Stimulated activated naive CD8-positive, alpha-beta T cell treated with anti-CD3 and anti-CD28 coated beads, Interleukin-15, Interleukin-2, amounts not matched to agents 100 U/mL and 50 U/mL, for 24 hours (primary cell): ENCODE measurements at regions not wholly inside any gene's neighbourhood (a gene's known extent, or its start where the extent isn't known, plus 50 kb on each side); places are given as distances from the start of the nearest gene placed in this dataset.

Source experiments
- ATAC-seq: fragments of 150-1000 bp; cut with Tn5 transposase; one replicate; pipeline ENCODE4 v1.10.0; 2021
- DNase-seq: peaks from one replicate; pipeline ENCODE4 v3.0.0; 2021

DNA sequence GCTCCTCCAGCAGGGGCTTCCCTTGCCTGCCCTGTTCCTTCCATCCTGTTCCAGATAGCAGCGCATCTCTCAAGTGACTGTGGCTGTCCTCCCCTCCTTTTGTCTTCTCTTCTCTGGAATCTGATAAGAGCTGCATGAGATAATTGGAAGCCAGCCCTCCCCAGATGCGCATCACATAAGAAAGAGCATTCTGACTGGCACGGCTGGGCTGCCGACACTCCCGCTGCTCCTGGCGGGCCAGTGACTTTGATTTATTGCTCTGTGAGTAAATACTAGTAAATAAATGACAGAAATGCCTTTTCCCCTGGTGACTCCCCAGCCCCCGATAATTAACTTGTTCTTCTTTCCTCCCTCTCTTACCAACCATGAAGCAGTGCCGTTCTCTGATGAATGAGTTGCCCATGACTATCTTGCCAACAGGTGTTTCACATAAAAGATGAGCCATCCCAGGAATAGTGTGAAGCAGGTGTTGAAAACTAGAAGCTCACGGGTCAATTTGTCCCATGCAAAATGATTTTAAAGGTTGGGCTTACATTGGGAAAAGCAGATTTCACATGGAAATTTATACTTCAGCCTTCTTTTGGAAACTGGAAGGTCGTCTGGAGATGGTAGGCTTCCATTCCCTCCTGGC is 212.3 kb downstream of the ERCC6L2 start:
- DNase-seq (no peak), ATAC-seq (no peak)

GRCh38 chr9:96086936-96087571 is 211.6 kb downstream of the ERCC6L2 start:
- ATAC-seq: no peak

DNA sequence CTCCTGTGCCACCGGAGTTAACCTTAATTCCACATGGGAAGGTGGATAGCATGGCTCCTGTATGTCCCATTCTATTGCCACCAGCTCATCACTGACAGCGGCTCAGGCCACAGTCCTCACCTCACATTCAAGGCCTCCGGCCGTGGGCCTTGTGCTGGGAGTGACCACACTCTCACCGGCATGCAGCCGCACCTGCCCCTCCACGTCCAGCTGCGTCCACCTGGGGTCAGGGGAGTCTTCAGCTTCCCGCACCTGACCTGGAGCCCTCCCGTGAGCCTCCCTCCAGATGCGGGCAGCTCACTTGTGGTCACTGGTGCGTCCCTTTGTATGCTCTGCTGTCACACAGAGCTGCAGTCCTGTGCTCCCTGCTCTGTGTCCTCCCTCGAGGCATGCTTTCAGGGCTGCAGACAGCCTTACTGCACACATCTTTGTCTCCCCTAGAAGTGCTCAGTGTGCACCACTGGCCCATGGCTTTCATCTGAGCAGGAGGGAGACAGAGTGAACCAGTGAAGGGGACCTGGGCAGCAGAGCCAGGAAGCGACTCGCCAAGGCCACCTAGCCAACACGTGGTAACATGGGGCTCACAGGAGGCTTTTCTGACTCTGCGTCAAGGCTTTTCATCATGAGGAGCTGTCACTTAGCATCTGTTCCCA is 210.1 kb downstream of the ERCC6L2 start:
- DNase-seq: no peak
- ATAC-seq: no peak

More at GRCh38 chr9:96086936-96087571, 211.6 kb downstream of the ERCC6L2 start:
- no peak for DNase-seq

DNA sequence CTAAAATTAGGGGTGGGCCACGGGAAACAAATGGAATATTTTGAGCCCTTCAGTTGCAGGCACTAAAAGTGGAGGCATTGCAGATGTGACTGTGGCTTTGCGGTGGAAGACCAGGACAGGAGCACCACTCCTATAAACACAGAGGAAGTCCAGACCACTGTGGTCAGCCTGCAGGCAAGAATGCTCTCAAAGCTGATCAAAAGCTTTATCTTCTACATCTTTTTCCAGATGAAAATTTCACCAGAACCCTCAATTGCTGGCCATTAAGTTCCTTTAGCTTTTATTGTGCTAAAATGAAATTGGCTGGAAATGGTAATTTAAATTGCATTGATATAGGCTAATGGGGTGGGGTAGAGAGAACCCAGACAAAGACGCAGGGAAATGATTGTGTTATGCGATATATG is 208.8 kb downstream of the ERCC6L2 start:
- ATAC-seq: no peak
- no peak for DNase-seq

- DNase-seq: no peak
- ATAC-seq: peak; percentile 28
Measured at GRCh38 chr9:96082516-96083232, 207.2 kb downstream of the ERCC6L2 start.

DNA sequence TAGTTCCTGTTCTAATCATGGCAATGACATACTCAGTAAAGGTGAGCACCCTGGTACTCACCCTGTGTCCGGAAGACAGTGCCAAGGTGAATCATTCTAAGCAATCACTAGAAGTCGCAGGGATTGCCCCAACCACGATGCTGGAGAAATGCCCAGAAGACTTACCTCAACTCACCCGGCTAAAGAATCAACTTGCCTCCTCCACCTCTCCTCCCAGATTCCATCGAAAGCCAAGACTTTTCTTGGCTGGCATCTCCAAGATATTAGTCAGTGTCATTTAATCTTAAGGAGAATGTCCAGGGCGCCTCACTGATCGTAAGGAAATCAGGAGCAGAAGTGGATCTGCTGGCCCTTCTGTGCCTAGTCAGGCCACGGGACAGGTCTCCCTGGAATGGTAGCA is 204.9 kb downstream of the ERCC6L2 start:
- DNase-seq: no peak
- no peak for ATAC-seq

- no peak for ATAC-seq
- DNase-seq: no peak
Measured at GRCh38 chr9:96079779-96080178, 204.3 kb downstream of the ERCC6L2 start.

DNA sequence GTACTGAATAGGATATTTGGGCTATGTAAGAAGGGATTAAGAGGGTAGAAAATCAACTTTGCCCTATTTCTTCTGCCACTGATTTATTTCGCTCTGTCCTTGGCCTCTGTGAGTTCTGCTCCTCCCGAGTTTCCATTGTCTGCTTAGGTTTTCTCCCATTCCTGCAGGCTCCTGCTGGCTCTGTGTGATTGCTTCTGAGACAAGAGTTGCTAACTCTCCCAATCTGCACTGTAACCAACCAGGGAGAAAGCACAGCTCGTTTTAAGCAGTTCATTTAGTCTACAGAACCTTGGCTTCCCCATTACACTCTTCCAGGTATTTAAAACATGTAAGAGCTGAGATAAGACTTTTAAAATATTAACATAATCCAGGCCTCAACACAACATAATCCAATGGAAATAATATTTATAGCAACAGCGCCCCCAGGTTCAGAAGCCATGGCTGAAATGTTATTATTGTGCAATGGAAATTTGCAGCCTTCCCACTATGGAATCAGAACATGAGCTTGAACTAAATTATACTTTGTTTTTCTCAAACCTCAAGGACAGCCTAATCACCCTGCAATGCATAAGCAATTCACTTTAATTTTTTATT is 203.5 kb downstream of the ERCC6L2 start:
- ATAC-seq: no peak
- DNase-seq: no peak

DNA sequence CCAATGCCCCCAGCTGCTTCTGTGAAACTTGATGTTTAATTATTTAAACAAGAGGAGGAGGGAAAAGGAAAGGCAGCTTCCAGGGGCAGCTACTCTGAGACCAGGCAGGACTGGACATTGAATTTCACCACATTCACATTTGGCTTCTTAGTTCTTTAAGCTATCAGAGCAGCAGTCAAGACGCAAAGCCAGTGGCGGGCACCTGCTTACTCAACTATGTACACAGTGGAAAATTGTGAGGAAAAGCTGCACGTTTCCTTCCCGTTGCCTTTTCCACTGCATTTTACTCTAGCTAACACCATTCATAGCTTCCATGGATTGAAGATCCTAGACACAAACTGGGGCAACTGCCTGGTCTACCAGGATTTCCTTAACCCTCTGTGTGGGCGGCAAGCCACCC is 200.3 kb downstream of the ERCC6L2 start:
- no peak for ATAC-seq
- DNase-seq: no peak

DNA sequence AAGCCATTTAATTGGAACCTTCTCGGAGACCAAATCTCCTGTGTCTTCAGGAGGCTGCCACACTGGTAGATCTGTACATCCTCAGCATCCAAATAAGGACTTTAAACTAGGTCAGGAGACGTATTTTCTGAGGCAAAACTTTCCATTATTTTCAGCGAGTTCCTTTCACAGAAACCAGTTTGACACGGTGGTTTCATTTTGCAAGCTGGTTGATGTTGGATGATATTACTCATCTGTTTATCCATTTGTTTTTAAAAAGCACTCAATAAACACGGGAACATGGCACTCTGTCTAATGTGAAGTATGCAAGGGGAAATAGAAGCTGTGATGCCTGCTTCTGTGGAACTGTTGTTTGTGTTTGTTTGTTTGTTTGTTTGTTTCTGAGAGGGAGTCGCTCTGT is 199.6 kb downstream of the ERCC6L2 start:
- no peak for DNase-seq
- no peak for ATAC-seq

GRCh38 chr9:96073531-96074480 is 198.3 kb downstream of the ERCC6L2 start:
- DNase-seq (no peak), ATAC-seq (no peak)

GRCh38 chr9:96072930-96073329 is 197.4 kb downstream of the ERCC6L2 start:
- ATAC-seq: no peak

DNA sequence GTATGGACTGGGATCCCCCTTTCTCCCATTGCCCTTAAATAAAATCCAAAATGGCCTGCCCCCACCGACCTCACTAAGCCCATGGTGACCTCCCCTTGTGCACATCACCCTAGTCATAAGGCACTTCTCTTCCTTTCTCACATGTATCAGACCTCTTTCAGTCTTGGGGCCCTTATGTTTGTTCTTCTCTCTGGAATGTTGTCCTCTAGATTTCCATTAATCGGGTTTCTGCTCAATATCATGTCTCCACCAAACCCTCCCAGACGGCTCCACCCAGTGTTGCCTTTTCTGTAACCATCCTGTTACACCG is 196.3 kb downstream of the ERCC6L2 start:
- no peak for DNase-seq
- ATAC-seq: no peak

More at GRCh38 chr9:96072930-96073329, 197.4 kb downstream of the ERCC6L2 start:
- DNase-seq: no peak

GRCh38 chr9:96071076-96071814 is 195.8 kb downstream of the ERCC6L2 start:
- peak; percentile 29 for DNase-seq
- peak; percentile 59 for ATAC-seq

- DNase-seq (no peak), ATAC-seq (no peak)
Measured at GRCh38 chr9:96069629-96070220, 194.2 kb downstream of the ERCC6L2 start.

- ATAC-seq (no peak), DNase-seq (no peak)
Measured at GRCh38 chr9:96068511-96068910, 193.0 kb downstream of the ERCC6L2 start.

- ATAC-seq (no peak), DNase-seq (no peak)
Measured at GRCh38 chr9:96067600-96067999, 192.1 kb downstream of the ERCC6L2 start.

- ATAC-seq: no peak
- DNase-seq: no peak
Measured at GRCh38 chr9:96067004-96067403, 191.5 kb downstream of the ERCC6L2 start.

GRCh38 chr9:96065482-96066251 is 190.2 kb downstream of the ERCC6L2 start:
- DNase-seq (no peak), ATAC-seq (no peak)
